ENCODE measurements at regions not wholly inside any gene's neighbourhood (a gene's known extent, or its start where the extent isn't known, plus 50 kb on each side); places are given as distances from the start of the nearest gene placed in this dataset.

DNA sequence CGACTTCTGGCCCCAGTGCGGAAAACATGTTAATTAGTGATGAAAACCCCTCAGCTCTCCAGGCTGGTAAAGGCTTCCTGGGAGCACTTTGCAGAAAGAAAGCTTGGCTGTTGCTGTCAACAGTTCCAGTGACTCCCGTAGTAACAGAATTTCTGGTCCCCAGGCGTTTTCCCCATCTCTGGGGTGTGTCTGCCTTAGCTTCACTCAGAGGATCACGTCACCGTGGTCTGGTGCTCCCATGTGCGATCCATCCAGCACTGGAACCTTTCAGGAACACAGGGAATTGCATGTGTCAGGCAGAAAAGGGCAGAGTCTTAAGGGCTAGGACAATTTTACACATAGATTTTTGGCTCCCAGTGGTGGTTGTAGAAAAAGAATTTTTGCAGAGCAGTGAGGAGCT is 470.4 kb upstream of the USP24 start:
- Mint-ChIP-seq H3K27ac (no peak overlapping the region), H3K36me3 (no peaks in the 10 kb centered on the region), H3K4me3 (no peak overlapping the region), H3K4me1 (ENCODE audit: unreplicated experiment) (peaks cover 7% of the 10 kb centered on the region), H3K9me3 (peaks cover 4% of the 10 kb centered on the region), H3K27me3 (peaks cover 13% of the 10 kb centered on the region)
- no peak for TF ChIP-seq CTCF (conservative IDR thresholded peaks at IDR 0.05)
- DNase-seq (ENCODE audit: extremely low spot score, unreplicated experiment): no peak

DNA sequence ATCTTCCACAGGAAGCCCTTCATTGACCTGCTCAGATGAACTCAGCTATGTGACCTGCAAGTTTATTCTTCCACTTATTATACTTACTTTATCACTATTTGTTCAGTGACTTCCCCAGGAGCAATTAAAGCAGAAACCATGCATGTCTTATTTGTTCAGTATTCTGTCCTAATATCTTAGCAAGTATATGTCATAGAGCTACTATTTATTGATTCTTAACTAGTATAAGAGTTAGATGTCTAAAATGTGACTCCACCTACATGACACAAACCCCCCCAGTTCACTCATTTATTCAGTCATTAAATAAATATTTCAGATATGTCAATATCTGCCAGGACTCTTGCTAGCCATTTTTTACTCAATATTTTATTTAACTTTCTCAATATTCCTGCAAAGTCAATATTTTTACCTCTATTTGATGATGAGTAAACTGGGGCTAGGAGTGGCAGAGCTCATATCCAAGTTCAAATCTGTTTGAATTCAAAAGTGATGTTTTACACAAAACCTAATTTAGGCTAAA is 469.0 kb upstream of the USP24 start:
- Mint-ChIP-seq H3K9me3 (peaks cover 5% of the 10 kb centered on the region), H3K27ac (no peak overlapping the region), H3K27me3 (peaks cover 12% of the 10 kb centered on the region), H3K36me3 (no peaks in the 10 kb centered on the region), H3K4me1 (ENCODE audit: unreplicated experiment) (peaks cover 7% of the 10 kb centered on the region), H3K4me3 (no peak overlapping the region)
- no peak for DNase-seq (ENCODE audit: extremely low spot score, unreplicated experiment)
- TF ChIP-seq CTCF (conservative IDR thresholded peaks at IDR 0.05): no peak

DNA sequence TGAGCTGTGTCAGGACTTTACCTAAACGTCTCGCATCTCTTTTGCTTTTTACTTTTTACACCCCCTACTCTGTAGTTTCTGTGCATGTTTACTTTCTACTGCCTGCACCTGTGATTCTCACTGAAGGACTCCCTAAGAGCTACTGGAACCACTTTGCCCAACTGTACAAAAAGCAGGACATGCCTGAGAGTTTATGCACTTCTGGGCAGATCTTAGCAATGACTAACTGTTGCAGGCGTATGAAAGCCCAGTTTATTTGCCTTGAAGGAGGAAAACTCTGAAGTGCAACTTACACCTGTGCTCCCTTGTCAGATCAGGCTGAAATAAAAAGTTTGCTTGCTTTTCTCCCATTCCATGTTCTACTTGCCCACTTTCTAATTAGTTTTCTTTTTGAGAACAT is 467.0 kb upstream of the USP24 start:
- H3K27me3 Mint-ChIP-seq: peaks cover 5% of the 10 kb centered on the region
- no peak overlapping the region for H3K4me3 Mint-ChIP-seq
- TF ChIP-seq CTCF (conservative IDR thresholded peaks at IDR 0.05): no peak
- no peak for DNase-seq (ENCODE audit: extremely low spot score, unreplicated experiment)
- H3K4me1 Mint-ChIP-seq (ENCODE audit: unreplicated experiment): peaks cover 7% of the 10 kb centered on the region
- H3K9me3 Mint-ChIP-seq: peaks cover 16% of the 10 kb centered on the region
- H3K36me3 Mint-ChIP-seq: no peaks in the 10 kb centered on the region
- no peak overlapping the region for H3K27ac Mint-ChIP-seq

DNA sequence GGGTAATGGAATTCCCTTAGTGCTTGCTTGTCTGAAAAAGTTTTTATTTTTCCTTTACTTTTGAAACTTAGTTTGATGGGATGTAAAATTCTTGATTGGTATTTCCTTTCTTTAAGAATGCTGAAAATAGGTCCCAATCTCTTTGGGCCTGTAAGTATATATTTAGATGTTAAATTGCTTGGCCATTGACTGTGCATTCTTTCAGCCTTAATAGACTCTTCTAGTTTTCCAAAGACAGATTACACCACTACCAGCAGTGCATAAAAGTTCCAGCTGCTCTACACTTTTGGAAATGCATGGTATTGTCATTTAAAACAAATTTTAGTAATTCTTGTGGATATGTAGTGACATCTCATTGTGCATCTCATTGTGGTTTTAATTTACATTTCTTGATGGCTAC is 464.8 kb upstream of the USP24 start:
- Mint-ChIP-seq H3K36me3 (no peaks in the 10 kb centered on the region), H3K4me3 (no peak overlapping the region), H3K27ac (no peak overlapping the region), H3K27me3 (no peaks in the 10 kb centered on the region), H3K4me1 (ENCODE audit: unreplicated experiment) (no peaks in the 10 kb centered on the region), H3K9me3 (peaks cover 21% of the 10 kb centered on the region)
- TF ChIP-seq CTCF (conservative IDR thresholded peaks at IDR 0.05): no peak
- DNase-seq (ENCODE audit: extremely low spot score, unreplicated experiment): no peak

GRCh38 chr1:55673416-55673815 is 458.3 kb upstream of the USP24 start:
- TF ChIP-seq CTCF (conservative IDR thresholded peaks at IDR 0.05): no peak

More at GRCh38 chr1:55673416-55673815, 458.3 kb upstream of the USP24 start:
- H3K36me3 Mint-ChIP-seq: peaks cover 3% of the 10 kb centered on the region
- peaks cover 19% of the 10 kb centered on the region for H3K9me3 Mint-ChIP-seq
- no peak overlapping the region for H3K27ac Mint-ChIP-seq
- no peaks in the 10 kb centered on the region for H3K27me3 Mint-ChIP-seq
- DNase-seq (ENCODE audit: extremely low spot score, unreplicated experiment): no peak
- H3K4me3 Mint-ChIP-seq: no peak overlapping the region
- H3K4me1 Mint-ChIP-seq (ENCODE audit: unreplicated experiment): peaks cover 26% of the 10 kb centered on the region
